Keratinocyte (primary cell): ENCODE measurements at regions not wholly inside any gene's neighbourhood (a gene's known extent, or its start where the extent isn't known, plus 50 kb on each side); places are given as distances from the start of the nearest gene placed in this dataset.

Source experiments
- DNase-seq: peaks from one replicate; pipeline ENCODE4 v3.0.0-alpha.2; 2011; ENCODE audit warnings: low read depth, missing footprints, low spot score
- FAIRE-seq: peaks from 2 replicates; lab custom pipeline; 2011; peaks lifted over from hg19 to GRCh38; lab: Jason Lieb, UNC
- H2AFZ ChIP-seq: 2 replicates; pipeline ENCODE4 v1.6.0; 2012; ENCODE audit warnings: low read length, control low read depth, inconsistent platforms; ENCODE audit not compliant: control insufficient read depth
- H3K27ac ChIP-seq: 2 replicates; pipeline ENCODE4 v1.5.1; 2011; ENCODE audit warnings: low read length; ENCODE audit not compliant: control insufficient read depth, insufficient read depth
- H3K27me3 ChIP-seq: 3 replicates; pipeline ENCODE4 v1.6.0; 2011; ENCODE audit warnings: low read length; ENCODE audit not compliant: control insufficient read depth, insufficient read depth; ENCODE audit errors: extremely low read depth
- H3K36me3 ChIP-seq, 2 experiments: 2 replicates in 1 of 2; 3 replicates in 1 of 2; pipeline ENCODE4 v1.5.1; 2011; ENCODE audit warnings: low read length in 2 of 2, mild to moderate bottlenecking in 1 of 2; ENCODE audit not compliant: control insufficient read depth in 2 of 2, insufficient read depth in 2 of 2; ENCODE audit errors: extremely low read depth in 1 of 2
- H3K4me1 ChIP-seq: 3 replicates; pipeline ENCODE4 v1.5.1; 2011; ENCODE audit warnings: low read length; ENCODE audit not compliant: control insufficient read depth, insufficient read depth; ENCODE audit errors: extremely low read depth
- H3K4me2 ChIP-seq: 3 replicates; pipeline ENCODE4 v1.6.0; 2011; ENCODE audit warnings: low read depth, low read length; ENCODE audit not compliant: control insufficient read depth, insufficient read depth; ENCODE audit errors: extremely low read depth
- H3K4me3 ChIP-seq, 3 experiments: fragments of 200-600 bp in 1 of 3; sonication (generic) in 1 of 3; 2 replicates in 2 of 3; 3 replicates in 1 of 3; pipeline ENCODE4 v1.5.1; 2011 to 2016; ENCODE audit warnings: low read length in 3 of 3, mild to moderate bottlenecking in 3 of 3, control low read depth in 2 of 3, inconsistent platforms in 1 of 3, low read depth in 1 of 3, mixed read lengths in 1 of 3, mixed run types in 1 of 3, moderate library complexity in 1 of 3; ENCODE audit not compliant: control insufficient read depth in 2 of 3, insufficient read depth in 2 of 3; ENCODE audit errors: extremely low read depth in 1 of 3
- H3K79me2 ChIP-seq: 2 replicates; pipeline ENCODE4 v1.6.0; 2012; ENCODE audit warnings: low read length; ENCODE audit not compliant: control insufficient read depth, insufficient read depth
- H3K9ac ChIP-seq: 3 replicates; pipeline ENCODE4 v1.6.0; 2011; ENCODE audit warnings: low read length; ENCODE audit not compliant: control insufficient read depth, insufficient read depth; ENCODE audit errors: extremely low read depth
- H3K9me1 ChIP-seq: 3 replicates; pipeline ENCODE4 v1.6.0; 2011; ENCODE audit warnings: low read length; ENCODE audit not compliant: control insufficient read depth, insufficient read depth; ENCODE audit errors: extremely low read depth
- H3K9me3 ChIP-seq: 2 replicates; pipeline ENCODE4 v1.5.1; 2012; ENCODE audit warnings: low read depth, low read length; ENCODE audit not compliant: control insufficient read depth
- H4K20me1 ChIP-seq: 3 replicates; pipeline ENCODE4 v1.6.0; 2011; ENCODE audit warnings: low read length; ENCODE audit not compliant: control insufficient read depth, insufficient read depth; ENCODE audit errors: extremely low read depth
- EZH2 ChIP-seq: IDR thresholded peaks from one replicate; pipeline ENCODE4 v1.6.1; 2012; ENCODE audit warnings: inconsistent platforms, mild to moderate bottlenecking, low read length, moderate library complexity
- dilution Hi-C: fragments of 300-500 bp; cut with MboI; formaldehyde crosslinking; loops from one replicate; pipeline ENCODE4 v1.7.0; 2020; ENCODE audit warnings: low sequenced_read_pairs; ENCODE audit not compliant: extremely low pct_ligation_motif_present
- small RNA-seq, 3 experiments: library from RNA; depleted of rRNA; stranded (forward); fragments of <200 nt; gene quantifications; one replicate each; pipeline ENCODE3, GENCODE V24; 2012; ENCODE audit warnings: low read depth in 3 of 3, low replicate concordance in 1 of 3; ENCODE audit not compliant: insufficient read length in 3 of 3
- TF ChIP-seq, protein P1 (sequence below), 3 experiments: IDR thresholded peaks in 1 of 3; conservative IDR thresholded peaks in 1 of 3; optimal IDR thresholded peaks in 1 of 3; 2 replicates in 2 of 3; 3 replicates in 1 of 3; pipeline versions ENCODE3 to v1.5.1; 2011; ENCODE audit warnings: low read length in 3 of 3, mild to moderate bottlenecking in 3 of 3, moderate library complexity in 2 of 3, control low read depth in 1 of 3, inconsistent platforms in 1 of 3; ENCODE audit not compliant: insufficient read depth in 2 of 3; ENCODE audit errors: extremely low read depth in 1 of 3

- Histone ChIP-seq H3K79me2 (no peaks in the 10 kb centered on the region), H3K4me1 (no peaks in the 10 kb centered on the region), H3K9me1 (no peaks in the 10 kb centered on the region), H3K9ac (no peak overlapping the region), H3K4me3 (no peak overlapping the region), H3K4me2 (no peak overlapping the region), H3K9me3 (no peaks in the 10 kb centered on the region), H3K27me3 (peaks cover 23% of the 10 kb centered on the region), H2AFZ (no peak overlapping the region), H3K36me3 (no peaks in the 10 kb centered on the region), H4K20me1 (no peaks in the 10 kb centered on the region), H3K27ac (no peak overlapping the region)
- FAIRE-seq, result no peak
- DNase-seq, result no peak
- dilution Hi-C loops, result no loop called here
- no peak for TF ChIP-seq EZH2
- TF ChIP-seq, protein P1, sequence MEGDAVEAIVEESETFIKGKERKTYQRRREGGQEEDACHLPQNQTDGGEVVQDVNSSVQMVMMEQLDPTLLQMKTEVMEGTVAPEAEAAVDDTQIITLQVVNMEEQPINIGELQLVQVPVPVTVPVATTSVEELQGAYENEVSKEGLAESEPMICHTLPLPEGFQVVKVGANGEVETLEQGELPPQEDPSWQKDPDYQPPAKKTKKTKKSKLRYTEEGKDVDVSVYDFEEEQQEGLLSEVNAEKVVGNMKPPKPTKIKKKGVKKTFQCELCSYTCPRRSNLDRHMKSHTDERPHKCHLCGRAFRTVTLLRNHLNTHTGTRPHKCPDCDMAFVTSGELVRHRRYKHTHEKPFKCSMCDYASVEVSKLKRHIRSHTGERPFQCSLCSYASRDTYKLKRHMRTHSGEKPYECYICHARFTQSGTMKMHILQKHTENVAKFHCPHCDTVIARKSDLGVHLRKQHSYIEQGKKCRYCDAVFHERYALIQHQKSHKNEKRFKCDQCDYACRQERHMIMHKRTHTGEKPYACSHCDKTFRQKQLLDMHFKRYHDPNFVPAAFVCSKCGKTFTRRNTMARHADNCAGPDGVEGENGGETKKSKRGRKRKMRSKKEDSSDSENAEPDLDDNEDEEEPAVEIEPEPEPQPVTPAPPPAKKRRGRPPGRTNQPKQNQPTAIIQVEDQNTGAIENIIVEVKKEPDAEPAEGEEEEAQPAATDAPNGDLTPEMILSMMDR (optimal IDR thresholded peaks at IDR 0.05 in 1 of 3, IDR thresholded peaks at IDR 0.05 in 1 of 3, conservative IDR thresholded peaks at IDR 0.05 in 1 of 3; ENCODE audit: extremely low read depth in 1 of 3, insufficient read depth in 2 of 3, low read length in 3 of 3), result no peak
Observed at GRCh38 chr12:114733919-114734318, 49.9 kb upstream of the TBX3 start.

Small RNAs in the stretch of these regions (small RNA-seq; reads per million reads assigned to genes)
- gene AC009804.1, result 0 reads per million in 3 experiments
- 0 reads per million in 3 experiments for gene RF00275
- gene RF00443, result 0 reads per million in 3 experiments
- 0 reads per million in 3 experiments for gene RN7SL865P
